Stimulated activated naive CD8-positive, alpha-beta T cell treated with anti-CD3 and anti-CD28 coated beads, Interleukin-15, Interleukin-2, amounts not matched to agents 100 ng/mL and 50 ng/mL, for 24 hours (primary cell): ENCODE measurements at regions not wholly inside any gene's neighbourhood (a gene's known extent, or its start where the extent isn't known, plus 50 kb on each side); places are given as distances from the start of the nearest gene placed in this dataset.
"Not testable (repeated sequence)": the region's sequence is repeated elsewhere in the genome, so short reads cannot be mapped to it uniquely, and the experiment has no call there.

Experiments used
- H3K27ac Mint-ChIP-seq: one replicate; pipeline ENCODE4 v1.8.0; 2021; ENCODE audit warnings: mild to moderate bottlenecking, mixed read lengths
- H3K27me3 Mint-ChIP-seq: one replicate; pipeline ENCODE4 v1.8.0; 2021; ENCODE audit warnings: mixed read lengths
- H3K36me3 Mint-ChIP-seq: one replicate; pipeline ENCODE4 v1.8.0; 2021; ENCODE audit warnings: low read depth, mixed read lengths
- H3K4me1 Mint-ChIP-seq: one replicate; pipeline ENCODE4 v1.8.0; 2021; ENCODE audit warnings: low read depth, mixed read lengths
- H3K4me3 Mint-ChIP-seq: one replicate; pipeline ENCODE4 v1.8.0; 2021; ENCODE audit warnings: mild to moderate bottlenecking, mixed read lengths
- H3K9me3 Mint-ChIP-seq: one replicate; pipeline ENCODE4 v1.8.0; 2021; ENCODE audit warnings: mixed read lengths

DNA sequence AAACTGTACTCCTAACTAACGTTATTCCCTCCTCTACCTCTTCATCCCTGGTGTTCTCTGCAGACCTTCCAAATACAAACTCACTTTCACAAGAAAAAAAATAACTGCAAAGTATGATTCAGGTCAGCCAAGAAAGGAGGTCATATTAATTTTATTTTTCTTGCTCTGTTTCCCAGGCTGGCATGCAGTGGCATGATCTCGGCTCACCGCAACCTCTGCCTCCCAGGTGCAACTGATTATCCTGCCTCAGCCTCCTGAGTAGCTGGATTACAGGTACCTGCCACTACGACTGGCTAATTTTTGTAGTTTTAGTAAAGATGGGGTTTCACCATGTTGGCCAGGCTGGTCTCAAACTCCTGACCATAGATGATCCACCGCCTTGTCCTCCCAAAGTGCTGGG lies 156.6 kb downstream of the CHIC2 start:
- H3K27ac Mint-ChIP-seq, result no peak overlapping the region
- no peak overlapping the region for H3K4me3 Mint-ChIP-seq
- peaks cover 54% of the 10 kb centered on the region for H3K27me3 Mint-ChIP-seq
- no peaks in the 10 kb centered on the region for H3K9me3 Mint-ChIP-seq
- peaks cover 6% of the 10 kb centered on the region for H3K4me1 Mint-ChIP-seq
- no peaks in the 10 kb centered on the region for H3K36me3 Mint-ChIP-seq

DNA sequence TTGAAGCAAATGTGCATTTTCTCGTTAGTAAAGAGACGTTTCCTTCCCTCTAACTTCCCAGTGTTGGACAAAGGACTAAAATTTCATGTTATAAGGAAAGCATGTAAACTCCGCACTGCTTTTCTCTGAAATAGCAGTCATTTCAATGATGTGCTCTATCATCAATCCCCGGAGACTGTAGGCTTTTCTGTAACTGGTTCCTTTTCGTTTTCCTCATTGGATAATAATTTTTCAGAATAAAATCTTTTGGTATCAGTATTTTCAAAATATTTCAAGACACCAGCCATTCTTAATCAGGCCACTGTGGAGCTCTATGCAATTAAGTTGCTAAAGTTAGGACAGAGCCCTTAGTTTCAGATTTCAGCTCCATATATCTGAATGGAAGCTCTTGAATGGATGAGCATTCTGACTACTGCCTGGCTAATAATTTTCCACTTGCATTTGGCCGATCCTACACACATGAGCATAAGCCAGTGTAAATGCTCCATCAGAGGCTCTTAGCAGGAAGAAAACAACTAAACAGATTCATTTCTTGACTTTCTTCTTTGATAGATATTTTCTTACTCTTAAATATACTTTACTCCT lies 157.7 kb downstream of the CHIC2 start:
- H3K27me3 Mint-ChIP-seq, result peaks cover 61% of the 10 kb centered on the region
- H3K9me3 Mint-ChIP-seq, result no peaks in the 10 kb centered on the region
- no peak overlapping the region for H3K4me3 Mint-ChIP-seq
- H3K36me3 Mint-ChIP-seq, result no peaks in the 10 kb centered on the region
- peaks cover 6% of the 10 kb centered on the region for H3K4me1 Mint-ChIP-seq
- no peak overlapping the region for H3K27ac Mint-ChIP-seq

DNA sequence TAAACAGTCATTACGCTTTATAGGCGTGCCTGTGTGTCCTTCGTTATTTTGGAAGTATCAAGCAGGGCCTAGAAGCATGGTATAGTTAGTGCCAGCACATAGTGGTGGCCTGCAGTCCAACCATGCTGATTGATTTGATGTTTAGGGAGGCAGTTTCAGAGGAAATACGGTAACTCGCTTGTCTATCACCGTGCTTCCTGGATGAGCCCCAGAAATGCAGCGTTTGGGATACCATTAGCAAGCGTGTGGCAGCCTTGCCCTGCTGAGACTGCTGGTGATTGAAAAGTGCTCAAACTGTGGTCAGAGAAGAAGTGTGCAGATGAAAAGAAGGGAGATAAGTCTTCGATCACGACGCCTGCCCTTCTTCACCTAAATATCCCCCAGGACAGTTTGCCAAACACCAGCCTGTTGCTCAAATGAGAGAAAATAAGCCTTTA lies 158.4 kb downstream of the CHIC2 start:
- no peaks in the 10 kb centered on the region for H3K36me3 Mint-ChIP-seq
- H3K4me1 Mint-ChIP-seq, result peaks cover 6% of the 10 kb centered on the region
- peak overlapping the region; percentile 56 for H3K4me3 Mint-ChIP-seq
- H3K9me3 Mint-ChIP-seq, result no peaks in the 10 kb centered on the region
- H3K27me3 Mint-ChIP-seq, result peaks cover 63% of the 10 kb centered on the region
- no peak overlapping the region for H3K27ac Mint-ChIP-seq

DNA sequence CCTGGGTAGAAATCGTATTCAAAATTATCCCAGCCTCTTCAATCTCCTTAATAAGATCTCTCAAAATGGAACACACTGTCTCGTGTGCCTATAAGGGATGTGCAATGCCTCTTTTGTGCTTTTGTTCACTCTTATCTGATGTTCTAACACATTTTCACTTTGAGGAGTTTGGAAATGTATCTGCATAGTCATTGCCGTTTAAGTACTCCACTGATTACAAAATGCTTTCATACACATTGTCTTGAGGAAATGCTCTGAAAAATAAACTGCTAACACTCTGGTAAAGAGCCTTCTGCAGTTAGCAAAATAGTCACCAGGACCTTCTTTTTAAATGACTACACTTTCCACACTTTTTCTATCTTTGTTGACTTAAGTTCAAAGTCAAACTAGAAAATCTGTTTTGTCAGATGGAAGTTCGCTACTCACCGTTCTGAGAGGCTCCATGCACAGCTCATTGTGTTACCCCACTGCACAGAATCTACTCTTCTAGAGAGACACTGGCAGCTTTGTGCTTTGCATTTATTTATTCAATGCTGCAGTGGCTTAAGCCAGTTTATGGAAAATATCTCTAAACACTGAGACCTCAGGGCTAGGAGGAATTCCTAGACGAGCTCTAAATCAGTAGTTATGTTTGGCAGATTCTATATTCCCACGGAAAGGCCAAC lies 159.0 kb downstream of the CHIC2 start:
- Mint-ChIP-seq H3K4me1 (peaks cover 6% of the 10 kb centered on the region), H3K9me3 (no peaks in the 10 kb centered on the region), H3K36me3 (no peaks in the 10 kb centered on the region), H3K27me3 (peaks cover 64% of the 10 kb centered on the region), H3K4me3 (no peak overlapping the region), H3K27ac (no peak overlapping the region)

DNA sequence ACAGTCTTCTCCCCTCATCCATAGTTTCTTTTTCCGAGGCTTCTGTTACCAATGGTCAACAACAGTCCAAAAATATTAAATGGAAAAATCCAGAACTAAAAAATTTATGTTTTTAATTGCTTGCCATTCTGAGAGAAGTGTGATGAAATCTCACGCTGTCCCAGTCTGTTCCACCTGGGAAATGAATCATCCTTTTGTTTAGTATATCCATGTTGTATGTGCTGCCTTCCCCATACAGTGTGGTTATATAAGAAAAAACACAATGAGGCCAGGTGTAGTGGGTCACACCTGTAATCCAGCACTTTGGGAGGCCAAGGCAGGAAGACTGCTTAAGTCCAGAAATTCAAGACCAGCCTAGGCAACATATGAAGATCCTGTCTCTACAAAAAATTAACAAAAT lies 161.6 kb downstream of the CHIC2 start:
- Mint-ChIP-seq H3K4me3 (no peak overlapping the region), H3K27me3 (peaks cover 53% of the 10 kb centered on the region), H3K4me1 (peaks cover 6% of the 10 kb centered on the region), H3K9me3 (no peaks in the 10 kb centered on the region), H3K36me3 (no peaks in the 10 kb centered on the region), H3K27ac (no peak overlapping the region)

DNA sequence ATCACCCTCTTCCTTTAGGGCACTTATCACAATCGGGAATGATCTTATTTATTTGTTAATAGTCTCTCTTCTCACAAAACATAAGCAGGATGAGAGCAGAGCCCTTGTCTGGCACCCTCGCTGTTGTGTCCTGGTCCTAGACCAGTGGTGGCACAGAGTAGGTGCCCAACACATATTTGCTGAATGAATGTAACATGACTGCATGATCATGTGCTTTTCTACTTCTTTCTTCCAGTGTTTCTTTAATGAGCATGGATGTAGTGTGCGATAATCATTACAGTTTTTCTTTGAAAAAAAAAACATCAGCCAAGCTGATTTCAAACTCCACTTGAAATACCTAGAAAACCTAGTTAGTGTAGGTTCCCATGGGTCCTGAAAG lies 164.1 kb downstream of the CHIC2 start:
- H3K4me3 Mint-ChIP-seq, result no peak overlapping the region
- H3K4me1 Mint-ChIP-seq, result no peaks in the 10 kb centered on the region
- H3K27ac Mint-ChIP-seq, result no peak overlapping the region
- peaks cover 30% of the 10 kb centered on the region for H3K27me3 Mint-ChIP-seq
- H3K9me3 Mint-ChIP-seq, result no peaks in the 10 kb centered on the region
- no peaks in the 10 kb centered on the region for H3K36me3 Mint-ChIP-seq

DNA sequence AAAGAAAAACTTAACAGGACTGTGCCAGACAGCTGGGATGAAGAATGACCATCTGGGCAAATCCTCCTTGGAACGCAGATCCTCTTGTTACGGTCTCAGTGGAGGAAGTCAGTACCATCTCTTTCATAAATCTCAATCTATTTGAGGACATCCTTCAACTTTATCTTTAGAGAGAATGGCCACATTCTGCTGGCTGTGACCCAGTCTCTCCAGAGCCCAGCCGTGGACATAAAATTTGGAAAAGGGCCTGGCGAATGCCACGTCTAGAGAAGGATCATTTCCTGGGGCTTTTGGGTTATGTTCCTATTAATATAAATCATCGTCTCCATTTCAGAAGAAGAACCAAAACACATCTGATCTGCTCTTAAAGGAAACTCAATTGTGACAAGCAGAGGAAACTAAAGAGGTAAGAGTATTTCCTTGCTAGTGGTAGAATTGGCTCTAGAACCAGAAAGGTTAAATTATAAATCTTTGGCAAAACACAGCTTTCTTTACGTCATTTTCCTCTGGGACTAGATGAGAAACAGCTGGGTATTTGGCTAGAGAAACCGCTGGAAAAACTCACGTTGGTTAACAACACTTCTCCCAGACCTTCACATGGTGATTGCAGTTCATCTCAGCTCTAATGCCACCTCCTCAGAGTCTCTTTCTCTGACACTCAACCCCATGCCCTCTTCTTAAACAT lies 164.7 kb downstream of the CHIC2 start:
- Mint-ChIP-seq H3K9me3 (no peaks in the 10 kb centered on the region), H3K27me3 (peaks cover 32% of the 10 kb centered on the region), H3K36me3 (no peaks in the 10 kb centered on the region), H3K4me1 (no peaks in the 10 kb centered on the region), H3K27ac (no peak overlapping the region), H3K4me3 (no peak overlapping the region)

DNA sequence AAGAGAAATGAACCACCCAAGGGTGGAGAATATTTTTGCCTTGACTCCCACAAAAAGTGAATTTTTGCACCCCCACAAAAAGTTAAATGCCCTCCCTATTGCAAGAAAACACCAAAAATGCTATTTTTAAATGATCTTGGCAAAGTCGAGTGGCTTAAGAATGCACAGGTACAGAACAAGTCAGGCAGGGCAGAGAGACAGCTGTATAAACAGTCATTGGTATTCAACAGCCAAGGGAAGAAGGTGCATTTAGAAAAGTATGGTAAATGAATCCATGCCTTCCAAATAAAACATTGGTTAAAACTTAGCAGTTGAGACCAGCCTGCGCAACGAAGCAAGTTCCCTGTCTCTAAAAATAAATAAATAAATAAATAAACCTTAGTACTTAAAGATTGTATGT lies 169.3 kb downstream of the CHIC2 start:
- Mint-ChIP-seq H3K36me3 (no peaks in the 10 kb centered on the region), H3K27me3 (peaks cover 11% of the 10 kb centered on the region)

DNA sequence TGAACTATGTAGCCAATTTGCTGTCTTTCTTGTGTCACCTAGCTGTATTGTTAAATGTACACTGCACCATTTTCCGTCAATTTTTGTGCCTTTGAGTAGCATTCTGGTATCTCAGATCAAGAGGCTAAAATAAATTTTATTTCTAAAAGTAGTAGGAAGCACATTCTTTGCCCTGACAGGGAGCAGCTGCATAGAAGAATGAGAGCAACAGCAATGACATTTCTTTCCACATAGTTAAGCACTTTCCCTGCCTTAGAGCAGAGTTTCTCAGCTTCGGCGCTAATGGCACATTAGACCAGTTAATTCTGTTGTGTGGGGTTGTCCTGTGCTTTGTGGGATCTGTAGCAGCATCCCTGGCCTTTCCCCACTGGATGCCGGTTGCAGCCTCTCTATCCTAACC lies 173.9 kb downstream of the CHIC2 start:
- no peaks in the 10 kb centered on the region for H3K36me3 Mint-ChIP-seq
- H3K9me3 Mint-ChIP-seq, result no peaks in the 10 kb centered on the region
- no peaks in the 10 kb centered on the region for H3K4me1 Mint-ChIP-seq
- no peak overlapping the region for H3K27ac Mint-ChIP-seq
- H3K4me3 Mint-ChIP-seq, result no peak overlapping the region
- H3K27me3 Mint-ChIP-seq, result peaks cover 5% of the 10 kb centered on the region

More for the DNA sequence above, 169.3 kb downstream of the CHIC2 start:
- no peak overlapping the region for H3K4me3 Mint-ChIP-seq
- no peak overlapping the region for H3K27ac Mint-ChIP-seq
- no peaks in the 10 kb centered on the region for H3K4me1 Mint-ChIP-seq
- H3K9me3 Mint-ChIP-seq, result no peaks in the 10 kb centered on the region

DNA sequence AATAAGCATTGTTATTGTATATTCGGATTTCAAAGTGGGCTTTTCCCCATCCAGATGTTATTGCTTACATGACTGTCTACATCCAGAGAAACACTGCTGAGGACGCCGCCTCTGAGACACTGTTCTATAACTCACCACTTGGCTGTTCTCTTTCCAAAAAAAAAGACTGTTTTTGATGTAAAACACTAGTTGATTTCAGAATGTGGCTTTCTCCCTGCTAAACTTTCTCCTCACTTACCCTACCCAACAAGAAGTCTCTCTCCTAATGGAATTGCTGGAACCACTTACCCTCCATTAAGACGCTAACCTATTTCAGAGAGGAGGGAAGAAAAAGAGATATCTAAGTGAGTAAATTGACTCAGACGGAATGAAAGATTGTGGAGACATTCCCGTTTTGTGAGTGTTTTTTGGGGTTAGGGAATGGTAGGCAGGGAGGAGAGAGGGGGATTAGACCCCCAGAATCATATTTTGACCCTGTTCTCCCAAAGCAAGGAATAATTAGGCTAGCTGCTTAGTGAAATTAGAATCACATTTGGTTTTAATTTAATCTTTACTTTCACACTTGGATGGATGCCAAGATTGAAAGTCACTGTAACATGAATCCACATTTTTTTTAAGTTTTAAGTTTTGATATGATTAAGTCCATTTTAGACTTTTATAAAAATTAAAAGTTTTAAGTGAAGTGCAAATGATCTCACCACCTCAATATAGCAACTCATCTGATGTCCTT lies 174.9 kb downstream of the CHIC2 start:
- Mint-ChIP-seq H3K4me3 (no peak overlapping the region), H3K27me3 (no peaks in the 10 kb centered on the region), H3K36me3 (no peaks in the 10 kb centered on the region), H3K4me1 (no peaks in the 10 kb centered on the region), H3K9me3 (no peaks in the 10 kb centered on the region), H3K27ac (no peak overlapping the region)

DNA sequence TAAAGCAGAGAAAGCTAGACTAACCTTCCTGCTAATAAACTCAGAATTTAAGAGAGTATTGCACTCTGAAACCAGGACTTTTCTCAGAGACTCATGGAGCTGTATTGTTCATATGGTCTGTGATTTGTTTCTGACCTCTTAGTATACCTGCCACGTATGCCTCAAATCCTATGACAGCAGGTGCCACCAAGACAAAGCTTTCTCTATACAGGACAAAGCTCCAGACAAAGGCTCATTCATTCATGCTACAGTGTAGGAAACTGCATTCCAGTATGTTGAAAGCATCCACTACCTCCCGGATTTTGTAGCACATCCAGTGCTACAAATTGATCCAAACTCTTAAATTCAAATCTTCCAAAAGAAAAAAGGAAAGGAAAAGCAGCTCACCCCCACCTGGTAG lies 178.3 kb downstream of the CHIC2 start:
- no peak overlapping the region for H3K4me3 Mint-ChIP-seq
- H3K36me3 Mint-ChIP-seq, result no peaks in the 10 kb centered on the region
- H3K27me3 Mint-ChIP-seq, result no peaks in the 10 kb centered on the region
- peaks cover 6% of the 10 kb centered on the region for H3K9me3 Mint-ChIP-seq
- no peak overlapping the region for H3K27ac Mint-ChIP-seq
- H3K4me1 Mint-ChIP-seq, result no peaks in the 10 kb centered on the region

DNA sequence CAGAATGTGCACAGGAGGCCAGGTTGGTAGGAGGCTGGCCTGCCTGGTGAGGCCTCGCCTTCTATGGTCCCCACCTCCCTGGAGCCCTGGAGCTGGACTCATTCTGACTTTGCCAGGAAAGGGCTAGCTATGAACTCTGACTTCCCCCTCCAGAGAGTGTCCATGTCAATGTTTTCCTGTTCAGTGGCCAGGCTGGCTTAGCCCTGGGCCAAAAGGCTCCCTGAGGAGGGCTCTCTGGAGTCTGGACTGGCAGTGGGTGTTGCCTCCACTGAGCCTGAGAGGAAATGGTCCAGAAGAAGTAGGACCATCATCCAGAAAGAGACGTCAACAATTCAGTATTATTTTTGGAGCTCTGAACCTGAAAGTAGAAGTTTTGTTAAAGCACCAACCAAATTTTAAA lies 178.7 kb downstream of the CHIC2 start:
- peaks cover 6% of the 10 kb centered on the region for H3K9me3 Mint-ChIP-seq
- no peak overlapping the region for H3K4me3 Mint-ChIP-seq
- no peaks in the 10 kb centered on the region for H3K36me3 Mint-ChIP-seq
- H3K4me1 Mint-ChIP-seq, result no peaks in the 10 kb centered on the region
- no peak overlapping the region for H3K27ac Mint-ChIP-seq
- no peaks in the 10 kb centered on the region for H3K27me3 Mint-ChIP-seq

DNA sequence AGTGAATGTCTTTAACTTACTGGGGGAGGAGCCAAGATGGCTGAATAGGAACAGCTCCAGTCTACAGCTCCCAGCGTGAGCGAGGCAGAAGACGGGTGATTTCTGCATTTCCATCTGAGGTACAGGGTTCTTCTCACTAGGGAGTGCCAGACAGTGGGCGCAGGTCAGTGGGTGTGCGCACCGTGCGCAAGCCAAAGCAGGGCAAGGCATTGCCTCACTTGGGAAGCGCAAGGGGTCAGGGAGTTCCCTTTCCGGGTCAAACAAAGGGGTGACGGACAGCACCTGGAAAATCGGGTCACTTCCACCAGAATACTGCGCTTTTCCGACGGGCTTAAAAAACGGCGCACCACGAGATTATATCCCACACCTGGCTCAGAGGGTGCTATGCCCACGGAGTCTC lies 187.3 kb downstream of the CHIC2 start:
- H3K4me1 Mint-ChIP-seq, H3K27ac Mint-ChIP-seq, H3K9me3 Mint-ChIP-seq, H3K4me3 Mint-ChIP-seq, H3K36me3 Mint-ChIP-seq: not testable (repeated sequence)
- H3K27me3 Mint-ChIP-seq, result peaks cover 11% of the 10 kb centered on the region

DNA sequence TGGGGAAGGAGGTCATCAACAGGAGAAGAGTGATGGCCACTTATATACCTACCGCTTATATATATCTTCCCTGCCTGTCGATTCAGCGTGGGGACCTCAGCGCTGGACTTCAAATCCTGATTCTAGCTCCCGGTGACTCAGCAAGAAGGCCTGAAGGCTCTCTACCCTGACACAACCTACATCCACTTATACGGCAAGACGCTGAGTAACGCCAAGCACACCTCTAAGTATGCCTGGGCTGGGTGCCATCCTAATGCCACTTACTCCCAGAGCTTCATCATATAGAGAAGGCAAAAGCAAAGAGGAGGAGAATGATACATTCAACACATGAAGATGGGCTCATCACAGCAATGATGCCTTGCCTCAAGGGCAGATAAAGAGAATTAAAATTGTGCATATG lies 198.3 kb downstream of the CHIC2 start:
- no peaks in the 10 kb centered on the region for H3K9me3 Mint-ChIP-seq
- H3K4me1 Mint-ChIP-seq, result no peaks in the 10 kb centered on the region
- H3K36me3 Mint-ChIP-seq, result no peaks in the 10 kb centered on the region
- no peak overlapping the region for H3K4me3 Mint-ChIP-seq
- no peak overlapping the region for H3K27ac Mint-ChIP-seq
- peaks cover 9% of the 10 kb centered on the region for H3K27me3 Mint-ChIP-seq

DNA sequence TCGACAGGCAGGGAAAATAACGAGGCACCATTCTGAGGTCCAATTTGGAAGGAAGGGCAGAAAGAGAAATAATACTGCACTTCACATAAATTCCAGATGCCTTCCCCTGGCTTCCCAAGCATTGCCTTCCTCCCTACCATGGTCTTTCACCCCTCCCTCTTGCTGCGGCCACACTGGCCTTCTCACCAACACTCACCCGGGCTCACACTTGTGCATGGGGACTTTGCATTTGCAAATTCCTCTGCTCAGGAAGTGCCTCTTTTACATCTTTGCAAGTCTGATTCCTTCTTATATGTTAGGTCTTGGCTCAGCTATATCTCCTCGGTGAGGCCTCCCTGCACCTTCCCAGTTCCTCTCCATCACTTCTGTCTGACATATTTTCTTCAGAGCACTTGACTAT lies 199.4 kb downstream of the CHIC2 start:
- H3K4me3 Mint-ChIP-seq, result no peak overlapping the region
- H3K4me1 Mint-ChIP-seq, result no peaks in the 10 kb centered on the region
- H3K27ac Mint-ChIP-seq, result no peak overlapping the region
- H3K9me3 Mint-ChIP-seq, result no peaks in the 10 kb centered on the region
- peaks cover 5% of the 10 kb centered on the region for H3K27me3 Mint-ChIP-seq
- no peaks in the 10 kb centered on the region for H3K36me3 Mint-ChIP-seq
